IMR-90 (cell line): ENCODE measurements at regions not wholly inside any gene's neighbourhood (a gene's known extent, or its start where the extent isn't known, plus 50 kb on each side); places are given as distances from the start of the nearest gene placed in this dataset.

Source experiments
- ATAC-seq: fragments of 200-7000 bp; cut with Tn5 transposase; 2 replicates; pipeline ENCODE4 v1.9.1; 2020; ENCODE audit warnings: low read depth, mild to moderate bottlenecking, moderate library complexity
- BruUV-seq: library from RNA; stranded (reverse); fragments of 400-500 nt; replicated peaks from 2 replicates; lab custom pipeline; 2021; lab: Mats Ljungman, UMichigan
- CTCF ChIA-PET: fragments of 300-600 bp; formaldehyde crosslinking; extraction: SDS; loops from one replicate; lab custom pipeline; 2021; ENCODE audit warnings: antibody characterized with exemption; lab: Yijun Ruan, JAX
- POLR2A ChIA-PET: fragments of 300-600 bp; sonication (Branson Sonifier 250); formaldehyde crosslinking; loops from one replicate; lab custom pipeline; 2022; ENCODE audit warnings: antibody characterized with exemption; ENCODE audit not compliant: unreplicated experiment; lab: Charles Lee
- DNase-seq: peaks from one replicate; pipeline ENCODE4 v3.0.0; 2013
- H2AFZ ChIP-seq: replicated peaks from 2 replicates; pipeline ENCODE3; 2013; ENCODE audit warnings: low read length, mild to moderate bottlenecking; ENCODE audit not compliant: poor library complexity
- H2AK5ac ChIP-seq: 2 replicates; pipeline ENCODE4 v1.6.1; 2013; ENCODE audit warnings: low read depth, low read length, inconsistent platforms
- H2AK9ac ChIP-seq: replicated peaks from 2 replicates; pipeline ENCODE3; 2013; ENCODE audit warnings: mild to moderate bottlenecking, low read depth, low read length, moderate library complexity; ENCODE audit not compliant: poor library complexity
- H2BK120ac ChIP-seq: 2 replicates; pipeline ENCODE4 v1.6.1; 2013; ENCODE audit warnings: low read depth, low read length, inconsistent platforms
- H2BK15ac ChIP-seq: 3 replicates; pipeline ENCODE4 v1.6.1; 2013; ENCODE audit warnings: low read depth, low read length, inconsistent platforms
- H2BK20ac ChIP-seq: 2 replicates; pipeline ENCODE4 v1.6.1; 2013; ENCODE audit warnings: low read depth, mild to moderate bottlenecking, inconsistent platforms, low read length, moderate library complexity
- H2BK5ac ChIP-seq: 2 replicates; pipeline ENCODE4 v1.6.1; 2013; ENCODE audit warnings: mild to moderate bottlenecking, low read depth, low read length, inconsistent platforms; ENCODE audit not compliant: poor library complexity, severe bottlenecking
- H3K14ac ChIP-seq: replicated peaks from 2 replicates; pipeline ENCODE4 v1.6.1; 2013; ENCODE audit warnings: low read depth, low read length, inconsistent platforms
- H3K18ac ChIP-seq: 2 replicates; pipeline ENCODE4 v1.6.1; 2013; ENCODE audit warnings: low read depth, low read length, control low read depth
- H3K23ac ChIP-seq: 2 replicates; pipeline ENCODE4 v1.6.1; 2013; ENCODE audit warnings: low read depth, low read length, inconsistent platforms
- H3K27ac ChIP-seq: 2 replicates; pipeline ENCODE4 v1.5.1; 2013; ENCODE audit warnings: mild to moderate bottlenecking, control low read depth, low read length; ENCODE audit not compliant: insufficient read depth
- H3K27me3 ChIP-seq: 2 replicates; pipeline ENCODE4 v1.6.1; 2013; ENCODE audit warnings: low read length; ENCODE audit not compliant: control insufficient read depth, insufficient read depth
- H3K36me3 ChIP-seq: 2 replicates; pipeline ENCODE4 v1.6.1; 2013; ENCODE audit warnings: low read length, mixed read lengths; ENCODE audit not compliant: control insufficient read depth, insufficient read depth
- H3K4ac ChIP-seq: 2 replicates; pipeline ENCODE4 v1.6.1; 2013; ENCODE audit warnings: low read depth, low read length, inconsistent platforms
- H3K4me1 ChIP-seq: 2 replicates; pipeline ENCODE4 v1.6.1; 2013; ENCODE audit warnings: low read length, mixed read lengths; ENCODE audit not compliant: control insufficient read depth, insufficient read depth
- H3K4me2 ChIP-seq: 2 replicates; pipeline ENCODE4 v1.6.1; 2013; ENCODE audit warnings: low read depth, mild to moderate bottlenecking, control low read depth, low read length, moderate library complexity
- H3K4me3 ChIP-seq: 2 replicates; pipeline ENCODE4 v1.5.1; 2013; ENCODE audit warnings: low read depth, mild to moderate bottlenecking, control low read depth, low read length, moderate library complexity; ENCODE audit not compliant: insufficient read depth
- H3K56ac ChIP-seq: 2 replicates; pipeline ENCODE4 v1.6.1; 2013; ENCODE audit warnings: low read length, inconsistent platforms; ENCODE audit not compliant: insufficient read depth; ENCODE audit errors: extremely low read depth
- H3K79me1 ChIP-seq, 2 experiments: 2 replicates each; pipeline ENCODE4 v1.6.1; 2013; ENCODE audit warnings: low read length in 2 of 2, inconsistent platforms in 1 of 2, low read depth in 1 of 2
- H3K9ac ChIP-seq: 2 replicates; pipeline ENCODE4 v1.6.1; 2013; ENCODE audit warnings: low read depth, low read length, control low read depth
- H3K9me1 ChIP-seq: 2 replicates; pipeline ENCODE4 v1.6.1; 2013; ENCODE audit warnings: low read length, inconsistent platforms; ENCODE audit not compliant: insufficient read depth
- H3K9me3 ChIP-seq: 2 replicates; pipeline ENCODE4 v1.6.1; 2013; ENCODE audit warnings: low read length; ENCODE audit not compliant: control insufficient read depth, insufficient read depth
- H4K20me1 ChIP-seq: 2 replicates; pipeline ENCODE4 v1.6.1; 2013; ENCODE audit warnings: low read length, inconsistent platforms; ENCODE audit not compliant: insufficient read depth
- H4K5ac ChIP-seq: 2 replicates; pipeline ENCODE4 v1.6.1; 2013; ENCODE audit warnings: mild to moderate bottlenecking, low read depth, low read length, control low read depth
- H4K8ac ChIP-seq, 2 experiments: 2 replicates each; pipeline ENCODE4 v1.6.1; 2013; ENCODE audit warnings: low read depth in 2 of 2, low read length in 2 of 2, control low read depth in 1 of 2, inconsistent platforms in 1 of 2
- H4K91ac ChIP-seq: 2 replicates; pipeline ENCODE4 v1.6.1; 2013; ENCODE audit warnings: low read depth, low read length, inconsistent platforms; ENCODE audit not compliant: insufficient read depth
- BHLHE40 ChIP-seq: fragments of 150-350 bp; IDR thresholded peaks from 2 replicates; pipeline ENCODE4 v1.6.1; 2016; ENCODE audit warnings: mild to moderate bottlenecking, low read depth, low read length
- CEBPB ChIP-seq: IDR thresholded peaks from 2 replicates; pipeline ENCODE4 v1.6.1; 2012; ENCODE audit warnings: low read depth, low read length, improper control_type of control experiment
- CHD1 ChIP-seq: IDR thresholded peaks from 2 replicates; pipeline ENCODE4 v1.6.1; 2012; ENCODE audit warnings: low read depth, low read length, improper control_type of control experiment
- FOS ChIP-seq: fragments of 150-350 bp; IDR thresholded peaks from 2 replicates; pipeline ENCODE4 v1.6.1; 2016; ENCODE audit warnings: low read depth, low read length
- MAFK ChIP-seq: IDR thresholded peaks from 2 replicates; pipeline ENCODE4 v1.6.1; 2012; ENCODE audit warnings: low read depth, low read length, improper control_type of control experiment
- MAZ ChIP-seq: IDR thresholded peaks from 2 replicates; pipeline ENCODE4 v1.6.1; 2012; ENCODE audit warnings: low read depth, mild to moderate bottlenecking, low read length, improper control_type of control experiment, moderate library complexity, borderline replicate concordance
- MXI1 ChIP-seq: IDR thresholded peaks from 2 replicates; pipeline ENCODE4 v1.6.1; 2012; ENCODE audit warnings: low read depth, mild to moderate bottlenecking, low read length, moderate library complexity, borderline replicate concordance
- NFE2L2 ChIP-seq: fragments of 150-350 bp; IDR thresholded peaks from 2 replicates; pipeline ENCODE4 v1.6.1; 2016; ENCODE audit warnings: low read depth, mild to moderate bottlenecking, low read length
- POLR2A ChIP-seq: IDR thresholded peaks from 2 replicates; pipeline ENCODE4 v1.6.1; 2012; ENCODE audit warnings: mild to moderate bottlenecking, low read depth, low read length
- RAD21 ChIP-seq: IDR thresholded peaks from 2 replicates; pipeline ENCODE4 v1.6.1; 2012; ENCODE audit warnings: low read length, improper control_type of control experiment
- RCOR1 ChIP-seq: IDR thresholded peaks from 2 replicates; pipeline ENCODE4 v1.6.1; 2012; ENCODE audit warnings: mild to moderate bottlenecking, low read length, improper control_type of control experiment; ENCODE audit not compliant: insufficient replicate concordance
- RFX5 ChIP-seq: IDR thresholded peaks from 2 replicates; pipeline ENCODE4 v1.8.0; 2012; ENCODE audit warnings: low read depth, mild to moderate bottlenecking, low read length, moderate library complexity
- SMC3 ChIP-seq: fragments of 150-350 bp; IDR thresholded peaks from 2 replicates; pipeline ENCODE4 v1.6.1; 2016; ENCODE audit warnings: low read depth, mild to moderate bottlenecking, antibody characterized with exemption, low read length, moderate library complexity
- dilution Hi-C: fragments of 300-500 bp; cut with HindIII; formaldehyde crosslinking; loops from one replicate; pipeline ENCODE4 v1.14.3; 2018; ENCODE audit warnings: low sequenced_read_pairs; ENCODE audit not compliant: unreplicated experiment
- in situ Hi-C: fragments of 300-500 bp; cut with MboI; formaldehyde crosslinking; loops from 3 replicates; pipeline ENCODE4 v1.14.3; 2019; ENCODE audit warnings: low sequenced_read_pairs, inconsistent platforms, mixed read lengths
- intact Hi-C: fragments of 100-400 bp; cut with micrococcal nuclease; formaldehyde crosslinking; loops from 2 replicates; pipeline ENCODE4 v1.10.0; 2022
- TF ChIP-seq, protein P1 (sequence below): fragments of 150-350 bp; IDR thresholded peaks from 2 replicates; pipeline ENCODE4 v1.6.1; 2017; ENCODE audit warnings: mild to moderate bottlenecking, antibody characterized with exemption, low read length, low read depth
- TF ChIP-seq, protein P2 (sequence below): conservative IDR thresholded peaks from 2 replicates; pipeline ENCODE4 v1.5.1; 2012; ENCODE audit warnings: mild to moderate bottlenecking, low read depth, low read length, improper control_type of control experiment
- TF ChIP-seq, protein P3 (sequence below): fragments of 150-350 bp; IDR thresholded peaks from 2 replicates; pipeline ENCODE4 v1.6.1; 2016; ENCODE audit warnings: low read depth, mild to moderate bottlenecking, low read length, moderate library complexity, borderline replicate concordance

DNA sequence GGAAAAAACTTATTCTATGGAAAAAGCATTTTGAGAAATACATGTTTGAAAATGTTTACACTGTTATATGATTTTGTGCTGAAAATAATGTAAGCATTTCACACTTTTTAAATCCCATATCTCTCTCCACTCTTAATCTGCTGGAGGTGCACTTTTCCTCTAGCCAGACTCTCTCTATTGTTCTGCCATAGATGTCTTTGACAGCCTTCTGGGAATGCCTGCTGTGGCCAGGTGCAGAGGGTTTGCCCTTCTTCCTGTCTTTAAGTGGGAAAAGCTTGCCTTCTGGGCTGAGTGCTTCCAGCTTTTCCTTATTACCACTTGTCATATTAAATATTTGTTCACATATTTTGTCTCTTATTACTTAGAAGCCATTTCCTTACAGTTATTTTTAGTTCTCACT is 60.1 kb upstream of the PPM1H start:
- Histone ChIP-seq H3K56ac (no peak overlapping the region), H3K4me2 (no peak overlapping the region), H4K20me1 (no peaks in the 10 kb centered on the region), H4K91ac (no peak overlapping the region), H2AK9ac (no peak overlapping the region), H4K5ac (no peak overlapping the region), H3K9me1 (no peaks in the 10 kb centered on the region), H2BK5ac (no peak overlapping the region), H2BK120ac (no peak overlapping the region), H3K4me3 (no peak overlapping the region), H3K14ac (no peak overlapping the region), H3K18ac (no peak overlapping the region), H4K8ac (no peak overlapping the region), H3K4me1 (no peaks in the 10 kb centered on the region), H3K27ac (no peak overlapping the region), H3K9ac (no peak overlapping the region), H2AFZ (no peak overlapping the region), H3K4ac (no peak overlapping the region), H3K23ac (no peak overlapping the region), H3K79me1 (no peaks in the 10 kb centered on the region), H3K9me3 (no peaks in the 10 kb centered on the region), H2BK15ac (no peak overlapping the region), H3K27me3 (peaks cover 1% of the 10 kb centered on the region; the same call in 1 of the 2 replicates), H2AK5ac (no peak overlapping the region), H2BK20ac (no peak overlapping the region), H3K36me3 (no peaks in the 10 kb centered on the region)
- ChIA-PET POLR2A (no interaction called here), CTCF (interaction anchor here (1.2 kb wide), 1 partner anchor 157 kb away, joined by 3 read pairs; no protein-coding TSS in a partner anchor)
- dilution Hi-C loops: no loop called here
- intact Hi-C loops: no loop called here
- ATAC-seq (no peak), DNase-seq (no peak)
- no peak for TF ChIP-seq CEBPB
- no peak for TF ChIP-seq RAD21
- no peak for TF ChIP-seq RFX5
- TF ChIP-seq CHD1: no peak
- TF ChIP-seq FOS: no peak
- no peak for TF ChIP-seq BHLHE40
- TF ChIP-seq RCOR1: no peak
- TF ChIP-seq, protein P1, sequence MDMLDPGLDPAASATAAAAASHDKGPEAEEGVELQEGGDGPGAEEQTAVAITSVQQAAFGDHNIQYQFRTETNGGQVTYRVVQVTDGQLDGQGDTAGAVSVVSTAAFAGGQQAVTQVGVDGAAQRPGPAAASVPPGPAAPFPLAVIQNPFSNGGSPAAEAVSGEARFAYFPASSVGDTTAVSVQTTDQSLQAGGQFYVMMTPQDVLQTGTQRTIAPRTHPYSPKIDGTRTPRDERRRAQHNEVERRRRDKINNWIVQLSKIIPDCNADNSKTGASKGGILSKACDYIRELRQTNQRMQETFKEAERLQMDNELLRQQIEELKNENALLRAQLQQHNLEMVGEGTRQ: no peak
- TF ChIP-seq, protein P2, sequence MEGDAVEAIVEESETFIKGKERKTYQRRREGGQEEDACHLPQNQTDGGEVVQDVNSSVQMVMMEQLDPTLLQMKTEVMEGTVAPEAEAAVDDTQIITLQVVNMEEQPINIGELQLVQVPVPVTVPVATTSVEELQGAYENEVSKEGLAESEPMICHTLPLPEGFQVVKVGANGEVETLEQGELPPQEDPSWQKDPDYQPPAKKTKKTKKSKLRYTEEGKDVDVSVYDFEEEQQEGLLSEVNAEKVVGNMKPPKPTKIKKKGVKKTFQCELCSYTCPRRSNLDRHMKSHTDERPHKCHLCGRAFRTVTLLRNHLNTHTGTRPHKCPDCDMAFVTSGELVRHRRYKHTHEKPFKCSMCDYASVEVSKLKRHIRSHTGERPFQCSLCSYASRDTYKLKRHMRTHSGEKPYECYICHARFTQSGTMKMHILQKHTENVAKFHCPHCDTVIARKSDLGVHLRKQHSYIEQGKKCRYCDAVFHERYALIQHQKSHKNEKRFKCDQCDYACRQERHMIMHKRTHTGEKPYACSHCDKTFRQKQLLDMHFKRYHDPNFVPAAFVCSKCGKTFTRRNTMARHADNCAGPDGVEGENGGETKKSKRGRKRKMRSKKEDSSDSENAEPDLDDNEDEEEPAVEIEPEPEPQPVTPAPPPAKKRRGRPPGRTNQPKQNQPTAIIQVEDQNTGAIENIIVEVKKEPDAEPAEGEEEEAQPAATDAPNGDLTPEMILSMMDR: no peak
- TF ChIP-seq MAFK: no peak
- no peak for TF ChIP-seq MXI1
- TF ChIP-seq, protein P3, sequence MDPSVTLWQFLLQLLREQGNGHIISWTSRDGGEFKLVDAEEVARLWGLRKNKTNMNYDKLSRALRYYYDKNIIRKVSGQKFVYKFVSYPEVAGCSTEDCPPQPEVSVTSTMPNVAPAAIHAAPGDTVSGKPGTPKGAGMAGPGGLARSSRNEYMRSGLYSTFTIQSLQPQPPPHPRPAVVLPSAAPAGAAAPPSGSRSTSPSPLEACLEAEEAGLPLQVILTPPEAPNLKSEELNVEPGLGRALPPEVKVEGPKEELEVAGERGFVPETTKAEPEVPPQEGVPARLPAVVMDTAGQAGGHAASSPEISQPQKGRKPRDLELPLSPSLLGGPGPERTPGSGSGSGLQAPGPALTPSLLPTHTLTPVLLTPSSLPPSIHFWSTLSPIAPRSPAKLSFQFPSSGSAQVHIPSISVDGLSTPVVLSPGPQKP: no peak
- TF ChIP-seq POLR2A: no peak
- no peak for TF ChIP-seq SMC3
- no peak for TF ChIP-seq NFE2L2
- TF ChIP-seq MAZ: no peak
- no TSS peak for BruUV-seq
- in situ Hi-C loops: no loop called here
